ENCODE measurements at regions not wholly inside any gene's neighbourhood (a gene's known extent, or its start where the extent isn't known, plus 50 kb on each side); places are given as distances from the start of the nearest gene placed in this dataset.
"Not testable (repeated sequence)": the region's sequence is repeated elsewhere in the genome, so short reads cannot be mapped to it uniquely, and the experiment has no call there.

- no peaks in the 10 kb centered on the region for H3K4me1 ChIP-seq
- no peaks in the 10 kb centered on the region for H3K27me3 ChIP-seq
- no peak overlapping the region for H3K4me3 ChIP-seq (replicated peaks in 1 of 3)
- intact Hi-C loops (cut with DNase I), result no loop called here
- no peak for TF ChIP-seq POLR2A (IDR thresholded peaks at IDR 0.05)
- no peak for TF ChIP-seq CTCF (IDR thresholded peaks at IDR 0.05)
- 74 to 89% methylated on average over 7 of the region's 7 CpGs for WGBS, 2 donors
- no peak for DNase-seq
- H3K27ac ChIP-seq, result no peak overlapping the region
- no peaks in the 10 kb centered on the region for H3K9me3 ChIP-seq
- no peaks in the 10 kb centered on the region for H3K36me3 ChIP-seq
Measured at GRCh38 chr10:76766682-76767081, 870.9 kb downstream of the KCNMA1 start.

- intact Hi-C loops (cut with DNase I); H3K4me3 ChIP-seq (replicated peaks in 1 of 3): not testable (repeated sequence)
- 62 to 70% methylated on average over 3 of the region's 3 CpGs for WGBS, 2 donors
Measured at GRCh38 chr10:76764921-76765320, 872.7 kb downstream of the KCNMA1 start.

GRCh38 chr10:76764177-76764576, 873.4 kb downstream of the KCNMA1 start:
- 92 to 93% methylated on average over 3 of the region's 3 CpGs for WGBS, 2 donors
- H3K27ac ChIP-seq, result no peak overlapping the region
- H3K4me3 ChIP-seq (replicated peaks in 1 of 3), result no peak overlapping the region
- no peak for DNase-seq
- no peaks in the 10 kb centered on the region for H3K36me3 ChIP-seq
- TF ChIP-seq CTCF (IDR thresholded peaks at IDR 0.05), result no peak
- TF ChIP-seq POLR2A (IDR thresholded peaks at IDR 0.05), result no peak
- H3K4me1 ChIP-seq, result no peaks in the 10 kb centered on the region
- intact Hi-C loops (cut with DNase I), result no loop called here
- no peaks in the 10 kb centered on the region for H3K9me3 ChIP-seq
- no peaks in the 10 kb centered on the region for H3K27me3 ChIP-seq

More at GRCh38 chr10:76764921-76765320, 872.7 kb downstream of the KCNMA1 start:
- not testable (repeated sequence) for DNase-seq, H3K4me1 ChIP-seq, H3K27me3 ChIP-seq, H3K9me3 ChIP-seq, H3K27ac ChIP-seq, H3K36me3 ChIP-seq

GRCh38 chr10:76763376-76763775, 874.2 kb downstream of the KCNMA1 start:
- H3K4me3 ChIP-seq (replicated peaks in 1 of 3), result no peak overlapping the region
- intact Hi-C loops (cut with DNase I), result no loop called here
- no peak for TF ChIP-seq CTCF (IDR thresholded peaks at IDR 0.05)
- TF ChIP-seq POLR2A (IDR thresholded peaks at IDR 0.05), result no peak
- H3K27me3 ChIP-seq, result no peaks in the 10 kb centered on the region
- WGBS, 2 donors, result 82 to 94% methylated on average over 1 of the region's 1 CpG
- H3K9me3 ChIP-seq, result no peaks in the 10 kb centered on the region
- H3K36me3 ChIP-seq, result no peaks in the 10 kb centered on the region
- no peak for DNase-seq
- no peak overlapping the region for H3K27ac ChIP-seq
- no peaks in the 10 kb centered on the region for H3K4me1 ChIP-seq

- Histone ChIP-seq H3K27me3 (no peaks in the 10 kb centered on the region), H3K36me3 (no peaks in the 10 kb centered on the region), H3K9me3 (no peaks in the 10 kb centered on the region), H3K27ac (no peak overlapping the region), H3K4me1 (no peaks in the 10 kb centered on the region), H3K4me3 (replicated peaks in 1 of 3) (no peak overlapping the region)
- no peak for DNase-seq
- TF ChIP-seq POLR2A (IDR thresholded peaks at IDR 0.05) (no peak), CTCF (IDR thresholded peaks at IDR 0.05) (no peak)
- intact Hi-C loops (cut with DNase I), result no loop called here
- whole genome bisulfite sequencing, 2 donors, result 66 to 77% methylated on average over 3 of the region's 3 CpGs
Measured at GRCh38 chr10:76759681-76760080, 877.9 kb downstream of the KCNMA1 start.

GRCh38 chr10:76743169-76743568, 894.4 kb downstream of the KCNMA1 start:
- TF ChIP-seq CTCF (IDR thresholded peaks at IDR 0.05) (no peak), POLR2A (IDR thresholded peaks at IDR 0.05) (no peak)
- DNase-seq, result no peak
- WGBS, 2 donors, result 62 to 71% methylated on average over 3 of the region's 3 CpGs
- H3K9me3 ChIP-seq, result no peaks in the 10 kb centered on the region
- H3K27ac ChIP-seq, result no peak overlapping the region
- H3K4me3 ChIP-seq (replicated peaks in 1 of 3), result no peak overlapping the region
- no peaks in the 10 kb centered on the region for H3K4me1 ChIP-seq
- intact Hi-C loops (cut with DNase I), result no loop called here
- no peaks in the 10 kb centered on the region for H3K27me3 ChIP-seq
- no peaks in the 10 kb centered on the region for H3K36me3 ChIP-seq

Data from thyroid gland (tissue), 4 donors.